Right lobe of liver (tissue), 6 donors: ENCODE measurements at regions not wholly inside any gene's neighbourhood (a gene's known extent, or its start where the extent isn't known, plus 50 kb on each side); places are given as distances from the start of the nearest gene placed in this dataset.

Experiments
- ATAC-seq, 4 donors: fragments of 200-7000 bp; cut with Tn5 transposase; one replicate each; pipeline ENCODE4 v1.9.1; 2020; ENCODE audit warnings: mild to moderate bottlenecking in 4 of 4, moderate library complexity in 4 of 4
- DNase-seq, 3 donors: peaks; one replicate each; pipeline ENCODE4 v3.0.0-alpha.2; 2020
- H3K27ac ChIP-seq, 3 donors: fragments of 200-600 bp; one replicate each; pipeline ENCODE4 v1.8.0; 2022
- H3K27me3 ChIP-seq, 2 donors: fragments of 200-600 bp; one replicate each; pipeline ENCODE4 v1.8.0; 2022
- H3K36me3 ChIP-seq, 4 donors: fragments of 200-600 bp; sonication (generic) in 1 of 4; one replicate each; pipeline versions ENCODE4 v1.5.1 to v1.8.0; 2017 to 2022; ENCODE audit warnings: control low read depth in 1 of 4
- H3K4me1 ChIP-seq, 4 donors: fragments of 200-600 bp; sonication (generic) in 1 of 4; one replicate each; pipeline versions ENCODE4 v1.5.1 to v1.8.0; 2017 to 2022; ENCODE audit warnings: control low read depth in 1 of 4
- H3K4me3 ChIP-seq, 3 donors: fragments of 200-600 bp; one replicate each; pipeline ENCODE4 v1.8.0; 2022
- H3K9me3 ChIP-seq, 4 donors: fragments of 200-600 bp; sonication (generic) in 1 of 4; one replicate each; pipeline versions ENCODE4 v1.5.1 to v1.8.0; 2017 to 2022; ENCODE audit warnings: control low read depth in 1 of 4
- CTCF ChIP-seq, 4 donors: fragments of 200-600 bp in 3 of 4; fragments of 450-650 bp in 1 of 4; IDR thresholded peaks; one replicate each; pipeline versions ENCODE4 v1.5.1 to v1.8.0; 2016 to 2022; ENCODE audit warnings: antibody characterized with exemption in 4 of 4, mild to moderate bottlenecking in 2 of 4
- POLR2A ChIP-seq: fragments of 450-650 bp; IDR thresholded peaks from one replicate; pipeline ENCODE4 v1.6.1; 2017; ENCODE audit warnings: antibody characterized with exemption, mild to moderate bottlenecking
- WGBS: methylation state at CpG from one replicate; pipeline ENCODE4 v1.1.6; 2018; ENCODE audit warnings: low coverage, low lambda C conversion rate; ENCODE audit not compliant: insufficient coverage; ENCODE audit errors: missing lambda C conversion rate; 5-methylcytosine and 5-hydroxymethylcytosine counted together
- intact Hi-C, 2 donors: fragments of 100-400 bp; cut with DNase I; formaldehyde crosslinking; loops; one replicate each; pipeline versions ENCODE4 v1.11.2 to v1.14.1; 2022
- donor health status: DM: no; HTN: yes; CAD: no.
- donor health status: DM: no; HTN: no; CAD: no.
- donor health status: DM: no; HTN: no; CAD: no.
- donor health status: DM: no; HTN: yes; CAD: no.
- donor health status: DM: no; HTN: yes; CAD: no.

GRCh38 chr3:68648494-68648893 is 283.9 kb downstream of the TAFA4 start:
- WGBS, result 63% methylated on average over 2 of the region's 2 CpGs
- DNase-seq, result no peak
- no peak overlapping the region for H3K4me3 ChIP-seq
- H3K4me1 ChIP-seq, result no peaks in the 10 kb centered on the region
- H3K36me3 ChIP-seq, result no peaks in the 10 kb centered on the region
- no peaks in the 10 kb centered on the region for H3K9me3 ChIP-seq
- H3K27me3 ChIP-seq, result no peaks in the 10 kb centered on the region
- no peak for TF ChIP-seq POLR2A
- TF ChIP-seq CTCF (IDR thresholded peaks at IDR 0.05), result no peak
- H3K27ac ChIP-seq, result no peak overlapping the region
- ATAC-seq, result no peak
- intact Hi-C loops, result no loop called here

GRCh38 chr3:68631850-68632545 is 300.3 kb downstream of the TAFA4 start:
- Histone ChIP-seq H3K4me1 (no peaks in the 10 kb centered on the region), H3K36me3 (no peaks in the 10 kb centered on the region), H3K27me3 (no peaks in the 10 kb centered on the region), H3K27ac (no peak overlapping the region), H3K4me3 (no peak overlapping the region), H3K9me3 (no peaks in the 10 kb centered on the region)
- no peak for TF ChIP-seq POLR2A
- no peak for TF ChIP-seq CTCF (IDR thresholded peaks at IDR 0.05)
- intact Hi-C loops, result no loop called here
- DNase-seq, result no peak
- ATAC-seq, result no peak
- 12% methylated on average over 7 of the region's 7 CpGs for WGBS

- no peak for ATAC-seq
- Histone ChIP-seq H3K27me3 (no peaks in the 10 kb centered on the region), H3K4me3 (no peak overlapping the region), H3K36me3 (no peaks in the 10 kb centered on the region), H3K4me1 (no peaks in the 10 kb centered on the region), H3K9me3 (no peaks in the 10 kb centered on the region), H3K27ac (no peak overlapping the region)
- 82% methylated on average over 4 of the region's 6 CpGs for WGBS
- no peak for DNase-seq
- intact Hi-C loops, result no loop called here
- TF ChIP-seq CTCF (IDR thresholded peaks at IDR 0.05) (no peak), POLR2A (no peak)
Measured at GRCh38 chr3:68620211-68620610, 312.1 kb downstream of the TAFA4 start.

GRCh38 chr3:68614087-68614486 is 318.3 kb downstream of the TAFA4 start:
- intact Hi-C loops, result no loop called here
- WGBS, result 54% methylated on average over 6 of the region's 6 CpGs
- Histone ChIP-seq H3K27ac (no peak overlapping the region), H3K4me1 (no peaks in the 10 kb centered on the region), H3K36me3 (no peaks in the 10 kb centered on the region), H3K9me3 (no peaks in the 10 kb centered on the region), H3K4me3 (no peak overlapping the region), H3K27me3 (no peaks in the 10 kb centered on the region)
- DNase-seq, result no peak
- TF ChIP-seq POLR2A (no peak), CTCF (IDR thresholded peaks at IDR 0.05) (no peak)
- ATAC-seq, result no peak

- no peaks in the 10 kb centered on the region for H3K9me3 ChIP-seq
- WGBS, result 71% methylated on average over 1 of the region's 2 CpGs
Measured at GRCh38 chr3:68571321-68571720, 361.0 kb downstream of the TAFA4 start.

More at GRCh38 chr3:68571321-68571720, 361.0 kb downstream of the TAFA4 start:
- no peak overlapping the region for H3K4me3 ChIP-seq
- TF ChIP-seq CTCF (IDR thresholded peaks at IDR 0.05), result no peak
- no peak for TF ChIP-seq POLR2A
- intact Hi-C loops, result no loop called here
- no peaks in the 10 kb centered on the region for H3K4me1 ChIP-seq
- H3K27me3 ChIP-seq, result no peaks in the 10 kb centered on the region
- ATAC-seq (no peak), DNase-seq (no peak)
- no peaks in the 10 kb centered on the region for H3K36me3 ChIP-seq
- H3K27ac ChIP-seq, result no peak overlapping the region
